Dendritic cell treated with granulocyte-macrophage colony-stimulating factor and Interleukin-4, amounts not matched to agents 40 ng/mL and 50 ng/mL, for 4 days (primary cell): ENCODE measurements at regions not wholly inside any gene's neighbourhood (a gene's known extent, or its start where the extent isn't known, plus 50 kb on each side); places are given as distances from the start of the nearest gene placed in this dataset.
"Not testable (repeated sequence)": the region's sequence is repeated elsewhere in the genome, so short reads cannot be mapped to it uniquely, and the experiment has no call there.

ENCODE experiments used
- H3K27ac Mint-ChIP-seq: one replicate; pipeline ENCODE4 v1.8.0; 2022; ENCODE audit warnings: mild to moderate bottlenecking, mixed read lengths
- H3K27me3 Mint-ChIP-seq: one replicate; pipeline ENCODE4 v1.8.0; 2022; ENCODE audit warnings: mild to moderate bottlenecking, mixed read lengths
- H3K36me3 Mint-ChIP-seq: one replicate; pipeline ENCODE4 v1.8.0; 2022; ENCODE audit warnings: low read depth, mixed read lengths
- H3K4me1 Mint-ChIP-seq: one replicate; pipeline ENCODE4 v1.8.0; 2022; ENCODE audit warnings: low read depth, mixed read lengths
- H3K4me3 Mint-ChIP-seq: one replicate; pipeline ENCODE4 v1.8.0; 2022; ENCODE audit warnings: mild to moderate bottlenecking, moderate library complexity, mixed read lengths
- H3K9me3 Mint-ChIP-seq: one replicate; pipeline ENCODE4 v1.8.0; 2022; ENCODE audit warnings: mixed read lengths
- intact Hi-C: fragments of 100-400 bp; cut with micrococcal nuclease; formaldehyde crosslinking; loops from one replicate; pipeline ENCODE4 v1.15.0; 2022

GRCh38 chr19:20271927-20272626 is 105.1 kb downstream of the ZNF486 start:
- H3K4me3 Mint-ChIP-seq, H3K4me1 Mint-ChIP-seq, H3K27me3 Mint-ChIP-seq, intact Hi-C loops, H3K36me3 Mint-ChIP-seq, H3K27ac Mint-ChIP-seq: not testable (repeated sequence)
- peaks cover 56% of the 10 kb centered on the region for H3K9me3 Mint-ChIP-seq

DNA sequence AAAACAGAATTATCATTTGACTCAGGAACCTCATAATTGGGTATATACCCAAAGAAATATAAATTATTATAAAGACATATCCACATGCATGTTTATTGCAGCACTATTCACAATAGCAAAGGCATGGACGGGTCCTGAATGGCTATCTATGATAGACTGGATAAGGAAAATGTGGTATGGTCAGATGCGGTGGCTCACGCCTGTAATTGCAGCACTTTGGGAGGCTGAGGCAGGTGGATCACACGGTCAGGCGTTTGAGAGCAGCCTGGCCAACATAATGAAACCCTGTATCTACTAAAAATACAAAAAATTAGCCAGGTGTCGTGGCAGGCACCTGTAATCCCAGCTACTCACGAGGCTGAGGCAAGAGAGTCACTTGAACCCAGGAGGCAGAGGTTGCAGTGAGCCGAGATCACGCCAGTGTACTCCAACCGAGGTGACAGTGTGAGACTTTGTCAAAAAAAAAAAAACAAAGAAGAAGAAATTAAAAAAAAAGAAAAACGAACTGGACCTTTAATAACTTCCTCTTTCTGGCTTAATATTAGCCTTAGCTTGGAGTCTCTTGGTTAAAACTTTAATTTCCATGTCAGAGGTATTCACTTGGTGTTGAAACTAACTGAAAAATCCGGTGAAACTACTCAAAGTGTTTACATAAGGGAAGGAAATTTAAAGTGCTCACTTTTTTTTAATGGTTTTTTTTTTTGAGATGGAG is 104.4 kb downstream of the ZNF486 start:
- H3K9me3 Mint-ChIP-seq: peaks cover 56% of the 10 kb centered on the region
- no peak overlapping the region for H3K4me3 Mint-ChIP-seq
- intact Hi-C loops: no loop called here
- no peaks in the 10 kb centered on the region for H3K27me3 Mint-ChIP-seq
- no peaks in the 10 kb centered on the region for H3K4me1 Mint-ChIP-seq
- H3K36me3 Mint-ChIP-seq: no peaks in the 10 kb centered on the region
- H3K27ac Mint-ChIP-seq: no peak overlapping the region

DNA sequence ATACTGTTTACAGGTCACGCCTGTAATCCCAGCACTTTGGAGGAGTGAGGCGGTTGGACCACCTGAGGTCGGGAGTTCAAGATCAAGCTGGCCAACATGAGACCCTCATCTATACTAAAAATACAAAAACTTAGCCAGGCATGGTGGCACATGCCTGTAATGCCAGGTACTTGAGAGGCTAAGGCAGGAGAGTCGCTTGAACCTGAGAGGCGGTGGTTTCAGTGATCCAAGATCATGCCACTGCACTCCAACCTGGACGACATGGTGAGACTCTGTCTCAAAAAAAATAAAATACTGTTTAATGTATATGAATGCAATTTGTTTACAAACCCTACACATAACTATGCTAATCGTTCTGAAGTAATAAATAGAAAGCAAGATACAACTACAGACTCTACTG is 102.4 kb downstream of the ZNF486 start:
- intact Hi-C loops: no loop called here
- no peaks in the 10 kb centered on the region for H3K27me3 Mint-ChIP-seq
- H3K36me3 Mint-ChIP-seq: no peaks in the 10 kb centered on the region
- no peak overlapping the region for H3K4me3 Mint-ChIP-seq
- H3K4me1 Mint-ChIP-seq: no peaks in the 10 kb centered on the region
- no peak overlapping the region for H3K27ac Mint-ChIP-seq
- H3K9me3 Mint-ChIP-seq: peaks cover 38% of the 10 kb centered on the region

- H3K36me3 Mint-ChIP-seq, intact Hi-C loops, H3K4me1 Mint-ChIP-seq, H3K27ac Mint-ChIP-seq, H3K4me3 Mint-ChIP-seq, H3K27me3 Mint-ChIP-seq: not testable (repeated sequence)
- H3K9me3 Mint-ChIP-seq: peaks cover 54% of the 10 kb centered on the region
Measured at GRCh38 chr19:20261513-20261912, 94.5 kb downstream of the ZNF486 start.

DNA sequence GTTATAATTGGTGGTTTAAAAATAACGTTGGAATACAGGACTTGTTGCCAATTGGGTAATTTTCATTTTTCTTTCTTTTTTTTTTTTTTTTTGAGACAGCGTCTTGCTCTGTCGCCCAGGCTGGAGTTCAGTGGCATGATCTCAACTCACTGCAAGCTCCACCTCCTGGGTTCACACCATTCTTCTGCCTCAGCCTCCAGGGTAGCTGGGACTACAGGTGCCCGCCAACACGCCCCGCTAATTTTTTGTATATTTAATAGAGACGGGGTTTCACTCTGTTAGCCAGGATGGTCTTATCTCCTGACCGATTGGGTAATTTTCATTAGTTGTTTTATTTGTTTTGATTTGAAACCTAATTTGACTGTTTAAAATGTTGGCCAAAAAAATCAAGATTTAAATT is 93.7 kb downstream of the ZNF486 start:
- H3K4me1 Mint-ChIP-seq, H3K36me3 Mint-ChIP-seq, intact Hi-C loops, H3K4me3 Mint-ChIP-seq, H3K27ac Mint-ChIP-seq, H3K27me3 Mint-ChIP-seq: not testable (repeated sequence)
- peaks cover 60% of the 10 kb centered on the region for H3K9me3 Mint-ChIP-seq

DNA sequence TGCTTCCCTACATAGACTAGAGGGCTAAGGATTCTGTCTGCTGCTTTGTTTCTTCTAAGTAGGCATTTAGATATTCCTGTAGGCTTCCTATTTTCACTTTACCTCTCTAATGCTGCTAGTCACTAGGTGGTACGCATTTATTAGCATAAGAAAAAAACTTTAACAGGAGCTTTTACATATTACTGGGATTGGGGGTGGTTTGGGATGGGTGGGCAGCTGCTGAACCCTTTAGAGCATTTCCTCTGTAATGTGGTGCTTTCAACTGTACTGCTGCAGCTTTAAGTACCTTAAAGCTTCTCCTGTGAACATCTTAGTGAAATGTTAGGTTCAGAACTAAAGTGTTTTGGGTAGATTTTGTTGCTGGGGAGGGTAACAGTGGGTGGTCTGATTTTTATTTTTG is 92.6 kb downstream of the ZNF486 start:
- no peak overlapping the region for H3K4me3 Mint-ChIP-seq
- H3K27ac Mint-ChIP-seq: no peak overlapping the region
- intact Hi-C loops: no loop called here
- H3K4me1 Mint-ChIP-seq: no peaks in the 10 kb centered on the region
- H3K27me3 Mint-ChIP-seq: no peaks in the 10 kb centered on the region
- H3K9me3 Mint-ChIP-seq: peaks cover 64% of the 10 kb centered on the region
- no peaks in the 10 kb centered on the region for H3K36me3 Mint-ChIP-seq

GRCh38 chr19:20256606-20257005 is 89.6 kb downstream of the ZNF486 start:
- no peaks in the 10 kb centered on the region for H3K36me3 Mint-ChIP-seq
- no peaks in the 10 kb centered on the region for H3K4me1 Mint-ChIP-seq
- no peaks in the 10 kb centered on the region for H3K27me3 Mint-ChIP-seq
- intact Hi-C loops: no loop called here
- H3K27ac Mint-ChIP-seq: no peak overlapping the region
- peaks cover 54% of the 10 kb centered on the region for H3K9me3 Mint-ChIP-seq
- no peak overlapping the region for H3K4me3 Mint-ChIP-seq

GRCh38 chr19:20254121-20254520 is 87.1 kb downstream of the ZNF486 start:
- no peaks in the 10 kb centered on the region for H3K4me1 Mint-ChIP-seq
- no peak overlapping the region for H3K27ac Mint-ChIP-seq
- H3K4me3 Mint-ChIP-seq: no peak overlapping the region
- no peaks in the 10 kb centered on the region for H3K36me3 Mint-ChIP-seq
- peaks cover 36% of the 10 kb centered on the region for H3K9me3 Mint-ChIP-seq
- no peaks in the 10 kb centered on the region for H3K27me3 Mint-ChIP-seq
- intact Hi-C loops: no loop called here

GRCh38 chr19:20252613-20253012 is 85.6 kb downstream of the ZNF486 start:
- Mint-ChIP-seq H3K4me1 (no peaks in the 10 kb centered on the region), H3K9me3 (peaks cover 21% of the 10 kb centered on the region), H3K36me3 (no peaks in the 10 kb centered on the region), H3K4me3 (no peak overlapping the region), H3K27ac (no peak overlapping the region), H3K27me3 (no peaks in the 10 kb centered on the region)
- intact Hi-C loops: no loop called here

- no peak overlapping the region for H3K27ac Mint-ChIP-seq
- no peak overlapping the region for H3K4me3 Mint-ChIP-seq
- H3K4me1 Mint-ChIP-seq: no peaks in the 10 kb centered on the region
- no peaks in the 10 kb centered on the region for H3K27me3 Mint-ChIP-seq
- H3K36me3 Mint-ChIP-seq: no peaks in the 10 kb centered on the region
- peaks cover 3% of the 10 kb centered on the region for H3K9me3 Mint-ChIP-seq
- intact Hi-C loops: no loop called here
Measured at GRCh38 chr19:20250627-20251026, 83.6 kb downstream of the ZNF486 start.

GRCh38 chr19:20250121-20250520 is 83.1 kb downstream of the ZNF486 start:
- H3K27me3 Mint-ChIP-seq: no peaks in the 10 kb centered on the region
- H3K4me1 Mint-ChIP-seq: no peaks in the 10 kb centered on the region
- no peaks in the 10 kb centered on the region for H3K36me3 Mint-ChIP-seq
- no peak overlapping the region for H3K4me3 Mint-ChIP-seq
- intact Hi-C loops: no loop called here
- no peak overlapping the region for H3K27ac Mint-ChIP-seq
- no peaks in the 10 kb centered on the region for H3K9me3 Mint-ChIP-seq
